ENCODE measurements at regions not wholly inside any gene's neighbourhood (a gene's known extent, or its start where the extent isn't known, plus 50 kb on each side); places are given as distances from the start of the nearest gene placed in this dataset.

DNA sequence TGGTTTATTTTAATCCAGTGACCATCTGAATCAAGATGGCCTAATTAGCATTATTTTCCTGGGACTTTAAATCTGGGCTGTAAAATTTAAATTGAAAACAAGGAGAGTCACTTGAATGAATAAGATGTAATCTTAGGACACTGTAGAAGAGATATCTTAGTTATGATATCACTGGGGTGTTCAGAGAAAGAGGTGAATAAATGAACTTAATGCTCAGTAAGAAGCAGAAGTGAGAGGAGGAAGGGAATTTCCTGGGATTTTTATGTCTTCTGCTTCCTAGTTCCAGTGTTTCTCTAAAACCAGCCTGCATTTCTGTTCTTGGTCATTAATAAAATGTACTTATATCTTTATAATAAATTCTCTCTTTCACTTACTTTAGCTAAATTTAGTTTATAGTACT, 136.8 kb upstream of the PTPRK start:
- Histone ChIP-seq H4K5ac (ENCODE audit: insufficient read length, low read depth, low read length) (no peak overlapping the region), H4K8ac (replicated peaks; ENCODE audit: insufficient read length, low read depth, low read length) (no peak overlapping the region), H3K9ac (ENCODE audit: extremely low read depth, insufficient read length, low read length) (no peak overlapping the region), H3K14ac (ENCODE audit: insufficient read depth, low read length) (no peak overlapping the region), H2BK5ac (ENCODE audit: insufficient read length, low read length) (no peak overlapping the region), H4K91ac (ENCODE audit: insufficient read length, low read depth, low read length) (no peak overlapping the region), H4K20me1 (ENCODE audit: control insufficient read depth, insufficient read depth, insufficient read length) (no peaks in the 10 kb centered on the region), H3K4me1 (ENCODE audit: insufficient read depth, low read length) (no peaks in the 10 kb centered on the region), H3K23ac (ENCODE audit: insufficient read length, low read depth, low read length) (no peak overlapping the region), H3K79me2 (ENCODE audit: insufficient read depth, low read length) (no peaks in the 10 kb centered on the region), H2BK20ac (ENCODE audit: low read depth, low read length, poor library complexity, severe bottlenecking) (no peak overlapping the region), H3K56ac (ENCODE audit: insufficient read length, low read depth, low read length) (no peak overlapping the region), H3K18ac (ENCODE audit: insufficient read length, low read depth, low read length) (no peak overlapping the region), H3K23me2 (ENCODE audit: insufficient read length, low read depth, low read length, poor library complexity, severe bottlenecking) (no peaks in the 10 kb centered on the region), H2AK5ac (ENCODE audit: insufficient read length, low read length) (no peak overlapping the region), H3T11ph (ENCODE audit: low read length) (no peak overlapping the region), H3K4ac (ENCODE audit: low read depth, low read length) (no peak overlapping the region), H2AFZ (ENCODE audit: low read length) (no peak overlapping the region), H2BK12ac (ENCODE audit: insufficient read length, low read depth, low read length) (no peak overlapping the region), H3K4me2 (ENCODE audit: insufficient read depth, insufficient read length, low read length) (no peak overlapping the region), H3K79me1 (ENCODE audit: insufficient read depth, low read depth, low read length, poor library complexity, severe bottlenecking) (no peaks in the 10 kb centered on the region), H2BK15ac (ENCODE audit: low read depth, low read length) (no peak overlapping the region), H3K27ac (ENCODE audit: insufficient read length, low read depth, low read length) (no peak overlapping the region), H2BK120ac (ENCODE audit: low read depth, low read length, poor library complexity, severe bottlenecking) (no peak overlapping the region), H3K27me3 (ENCODE audit: insufficient read depth, low read length) (no peaks in the 10 kb centered on the region), H3K9me3 (ENCODE audit: control insufficient read depth, low read depth, low read length) (no peaks in the 10 kb centered on the region)
- TF ChIP-seq, protein P1, sequence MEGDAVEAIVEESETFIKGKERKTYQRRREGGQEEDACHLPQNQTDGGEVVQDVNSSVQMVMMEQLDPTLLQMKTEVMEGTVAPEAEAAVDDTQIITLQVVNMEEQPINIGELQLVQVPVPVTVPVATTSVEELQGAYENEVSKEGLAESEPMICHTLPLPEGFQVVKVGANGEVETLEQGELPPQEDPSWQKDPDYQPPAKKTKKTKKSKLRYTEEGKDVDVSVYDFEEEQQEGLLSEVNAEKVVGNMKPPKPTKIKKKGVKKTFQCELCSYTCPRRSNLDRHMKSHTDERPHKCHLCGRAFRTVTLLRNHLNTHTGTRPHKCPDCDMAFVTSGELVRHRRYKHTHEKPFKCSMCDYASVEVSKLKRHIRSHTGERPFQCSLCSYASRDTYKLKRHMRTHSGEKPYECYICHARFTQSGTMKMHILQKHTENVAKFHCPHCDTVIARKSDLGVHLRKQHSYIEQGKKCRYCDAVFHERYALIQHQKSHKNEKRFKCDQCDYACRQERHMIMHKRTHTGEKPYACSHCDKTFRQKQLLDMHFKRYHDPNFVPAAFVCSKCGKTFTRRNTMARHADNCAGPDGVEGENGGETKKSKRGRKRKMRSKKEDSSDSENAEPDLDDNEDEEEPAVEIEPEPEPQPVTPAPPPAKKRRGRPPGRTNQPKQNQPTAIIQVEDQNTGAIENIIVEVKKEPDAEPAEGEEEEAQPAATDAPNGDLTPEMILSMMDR (conservative IDR thresholded peaks at IDR 0.05): no peak
- Mint-ChIP-seq H3K36me3 (ENCODE audit: insufficient read depth in 1 of 3, low read depth in 3 of 3) (no peaks in the 10 kb centered on the region), H3K4me3 (no peak overlapping the region), H3K9me3 (no peaks in the 10 kb centered on the region), H3K4me1 (no peaks in the 10 kb centered on the region), H3K27ac (no peak overlapping the region), H3K27me3 (ENCODE audit: low read depth) (no peaks in the 10 kb centered on the region)
- no peak for DNase-seq
